GM12878 (cell line): ENCODE measurements at regions not wholly inside any gene's neighbourhood (a gene's known extent, or its start where the extent isn't known, plus 50 kb on each side); places are given as distances from the start of the nearest gene placed in this dataset.

ENCODE experiments used
- BHLHE40 ChIP-seq, 2 experiments: fragments of 450-650 bp in 1 of 2; IDR thresholded peaks; 2 replicates each; pipeline ENCODE4 v1.6.1; 2011 to 2017; ENCODE audit warnings: low read depth in 2 of 2, borderline replicate concordance in 1 of 2, improper control_type of control experiment in 1 of 2, low read length in 1 of 2, mild to moderate bottlenecking in 1 of 2
- CREB1 ChIP-seq: IDR thresholded peaks from 2 replicates; pipeline ENCODE4 v1.6.1; 2012; ENCODE audit warnings: low read depth, mild to moderate bottlenecking, inconsistent platforms
- CREM ChIP-seq: IDR thresholded peaks from 2 replicates; pipeline ENCODE4 v1.6.1; 2014; ENCODE audit warnings: antibody characterized with exemption, low read depth
- EZH2 ChIP-seq: IDR thresholded peaks from 2 replicates; pipeline ENCODE4 v1.6.1; 2012; ENCODE audit warnings: low read depth, mild to moderate bottlenecking, control low read depth, inconsistent platforms, low read length, borderline replicate concordance; ENCODE audit not compliant: control insufficient read depth
- GABPA ChIP-seq: IDR thresholded peaks from 2 replicates; pipeline ENCODE4 v1.6.1; 2014; ENCODE audit warnings: antibody characterized with exemption, low read depth, mild to moderate bottlenecking, inconsistent platforms
- LARP7 ChIP-seq: fragments of 450-650 bp; IDR thresholded peaks from 2 replicates; pipeline ENCODE4 v1.6.1; 2017; ENCODE audit warnings: mild to moderate bottlenecking
- ZNF207 ChIP-seq: fragments of 450-650 bp; IDR thresholded peaks from 2 replicates; pipeline ENCODE4 v1.6.1; 2014; ENCODE audit warnings: antibody characterized with exemption, mild to moderate bottlenecking, borderline replicate concordance
- ZNF274 ChIP-seq: IDR thresholded peaks from one replicate; pipeline ENCODE4 v1.8.0; 2011; ENCODE audit not compliant: insufficient read length, insufficient read depth
- TF ChIP-seq, protein P1 (sequence below): fragments of 450-650 bp; IDR thresholded peaks from 2 replicates; pipeline ENCODE4 v1.6.1; 2018; ENCODE audit warnings: mild to moderate bottlenecking, low read depth, moderate library complexity; ENCODE audit not compliant: partially characterized antibody
- TF ChIP-seq, protein P2 (sequence below): IDR thresholded peaks from 2 replicates; pipeline ENCODE4 v1.6.1; 2011; ENCODE audit warnings: low read depth, mild to moderate bottlenecking, low read length, moderate library complexity, borderline replicate concordance; ENCODE audit errors: extremely low read depth
- TF ChIP-seq, protein P3 (sequence below): IDR thresholded peaks from 2 replicates; pipeline ENCODE4 v1.6.1; 2012; ENCODE audit warnings: mild to moderate bottlenecking, low read depth, low read length
- TF ChIP-seq, protein P4 (sequence below): fragments of 450-650 bp; IDR thresholded peaks from 2 replicates; pipeline ENCODE4 v1.6.1; 2017; ENCODE audit warnings: mild to moderate bottlenecking

DNA sequence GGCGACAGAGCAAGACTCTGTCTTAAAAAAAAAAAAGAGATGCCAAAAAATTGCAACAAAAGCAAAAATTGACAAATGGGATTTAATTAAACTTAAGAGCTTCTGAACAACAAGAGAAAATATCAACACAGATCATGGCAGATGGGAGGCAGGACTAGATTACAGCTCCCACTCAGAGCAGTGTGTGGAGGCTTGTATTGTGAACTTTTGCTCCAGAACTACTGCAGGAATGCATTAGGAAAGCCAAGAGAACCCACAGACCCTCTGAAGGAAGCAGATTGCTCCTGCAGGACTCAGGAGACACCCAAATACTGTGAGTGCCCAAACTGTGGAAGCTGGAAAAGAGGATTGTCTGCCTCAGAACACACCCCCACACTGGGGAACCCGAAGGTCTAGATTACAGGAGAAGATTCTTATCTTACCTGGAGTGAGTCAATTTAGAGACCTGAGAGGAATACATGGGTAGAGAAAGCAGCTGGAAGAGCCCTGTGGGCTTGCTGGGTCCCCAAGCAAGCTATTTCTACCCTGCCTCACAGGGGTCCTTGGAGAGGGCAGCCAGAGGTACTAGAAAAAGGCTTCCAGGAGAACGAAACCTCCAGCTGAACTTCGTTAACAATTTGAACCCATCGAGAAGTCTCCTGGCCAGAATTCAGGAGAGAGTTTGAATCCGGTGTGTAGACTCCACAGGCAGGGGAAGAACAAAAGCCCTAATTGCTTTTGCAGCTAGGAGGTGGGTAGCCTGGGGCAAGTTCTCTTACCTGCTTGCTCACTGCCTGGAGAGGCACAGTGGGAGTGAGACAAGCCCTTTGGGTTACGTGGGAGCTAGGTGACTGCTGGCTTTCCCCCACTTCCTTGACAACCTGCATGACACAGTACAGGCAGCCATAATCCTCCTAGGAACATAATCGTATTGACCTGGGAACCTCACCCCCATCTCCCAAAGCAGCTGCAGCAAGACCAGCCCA lies 593.4 kb upstream of the RGMB start:
- TF ChIP-seq, protein P1, sequence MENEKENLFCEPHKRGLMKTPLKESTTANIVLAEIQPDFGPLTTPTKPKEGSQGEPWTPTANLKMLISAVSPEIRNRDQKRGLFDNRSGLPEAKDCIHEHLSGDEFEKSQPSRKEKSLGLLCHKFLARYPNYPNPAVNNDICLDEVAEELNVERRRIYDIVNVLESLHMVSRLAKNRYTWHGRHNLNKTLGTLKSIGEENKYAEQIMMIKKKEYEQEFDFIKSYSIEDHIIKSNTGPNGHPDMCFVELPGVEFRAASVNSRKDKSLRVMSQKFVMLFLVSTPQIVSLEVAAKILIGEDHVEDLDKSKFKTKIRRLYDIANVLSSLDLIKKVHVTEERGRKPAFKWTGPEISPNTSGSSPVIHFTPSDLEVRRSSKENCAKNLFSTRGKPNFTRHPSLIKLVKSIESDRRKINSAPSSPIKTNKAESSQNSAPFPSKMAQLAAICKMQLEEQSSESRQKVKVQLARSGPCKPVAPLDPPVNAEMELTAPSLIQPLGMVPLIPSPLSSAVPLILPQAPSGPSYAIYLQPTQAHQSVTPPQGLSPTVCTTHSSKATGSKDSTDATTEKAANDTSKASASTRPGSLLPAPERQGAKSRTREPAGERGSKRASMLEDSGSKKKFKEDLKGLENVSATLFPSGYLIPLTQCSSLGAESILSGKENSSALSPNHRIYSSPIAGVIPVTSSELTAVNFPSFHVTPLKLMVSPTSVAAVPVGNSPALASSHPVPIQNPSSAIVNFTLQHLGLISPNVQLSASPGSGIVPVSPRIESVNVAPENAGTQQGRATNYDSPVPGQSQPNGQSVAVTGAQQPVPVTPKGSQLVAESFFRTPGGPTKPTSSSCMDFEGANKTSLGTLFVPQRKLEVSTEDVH = no peak
- TF ChIP-seq, protein P2, sequence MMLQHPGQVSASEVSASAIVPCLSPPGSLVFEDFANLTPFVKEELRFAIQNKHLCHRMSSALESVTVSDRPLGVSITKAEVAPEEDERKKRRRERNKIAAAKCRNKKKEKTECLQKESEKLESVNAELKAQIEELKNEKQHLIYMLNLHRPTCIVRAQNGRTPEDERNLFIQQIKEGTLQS = no peak
- TF ChIP-seq GABPA (no peak), ZNF207 (no peak), EZH2 (no peak), CREB1 (no peak), BHLHE40 (IDR thresholded peaks at IDR 0.05; ENCODE audit: borderline replicate concordance in 1 of 2, low read depth in 2 of 2, low read length in 1 of 2) (no peak), ZNF274 (no peak), LARP7 (no peak), CREM (no peak)
- TF ChIP-seq, protein P3, sequence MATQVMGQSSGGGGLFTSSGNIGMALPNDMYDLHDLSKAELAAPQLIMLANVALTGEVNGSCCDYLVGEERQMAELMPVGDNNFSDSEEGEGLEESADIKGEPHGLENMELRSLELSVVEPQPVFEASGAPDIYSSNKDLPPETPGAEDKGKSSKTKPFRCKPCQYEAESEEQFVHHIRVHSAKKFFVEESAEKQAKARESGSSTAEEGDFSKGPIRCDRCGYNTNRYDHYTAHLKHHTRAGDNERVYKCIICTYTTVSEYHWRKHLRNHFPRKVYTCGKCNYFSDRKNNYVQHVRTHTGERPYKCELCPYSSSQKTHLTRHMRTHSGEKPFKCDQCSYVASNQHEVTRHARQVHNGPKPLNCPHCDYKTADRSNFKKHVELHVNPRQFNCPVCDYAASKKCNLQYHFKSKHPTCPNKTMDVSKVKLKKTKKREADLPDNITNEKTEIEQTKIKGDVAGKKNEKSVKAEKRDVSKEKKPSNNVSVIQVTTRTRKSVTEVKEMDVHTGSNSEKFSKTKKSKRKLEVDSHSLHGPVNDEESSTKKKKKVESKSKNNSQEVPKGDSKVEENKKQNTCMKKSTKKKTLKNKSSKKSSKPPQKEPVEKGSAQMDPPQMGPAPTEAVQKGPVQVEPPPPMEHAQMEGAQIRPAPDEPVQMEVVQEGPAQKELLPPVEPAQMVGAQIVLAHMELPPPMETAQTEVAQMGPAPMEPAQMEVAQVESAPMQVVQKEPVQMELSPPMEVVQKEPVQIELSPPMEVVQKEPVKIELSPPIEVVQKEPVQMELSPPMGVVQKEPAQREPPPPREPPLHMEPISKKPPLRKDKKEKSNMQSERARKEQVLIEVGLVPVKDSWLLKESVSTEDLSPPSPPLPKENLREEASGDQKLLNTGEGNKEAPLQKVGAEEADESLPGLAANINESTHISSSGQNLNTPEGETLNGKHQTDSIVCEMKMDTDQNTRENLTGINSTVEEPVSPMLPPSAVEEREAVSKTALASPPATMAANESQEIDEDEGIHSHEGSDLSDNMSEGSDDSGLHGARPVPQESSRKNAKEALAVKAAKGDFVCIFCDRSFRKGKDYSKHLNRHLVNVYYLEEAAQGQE = no peak
- TF ChIP-seq, protein P4, sequence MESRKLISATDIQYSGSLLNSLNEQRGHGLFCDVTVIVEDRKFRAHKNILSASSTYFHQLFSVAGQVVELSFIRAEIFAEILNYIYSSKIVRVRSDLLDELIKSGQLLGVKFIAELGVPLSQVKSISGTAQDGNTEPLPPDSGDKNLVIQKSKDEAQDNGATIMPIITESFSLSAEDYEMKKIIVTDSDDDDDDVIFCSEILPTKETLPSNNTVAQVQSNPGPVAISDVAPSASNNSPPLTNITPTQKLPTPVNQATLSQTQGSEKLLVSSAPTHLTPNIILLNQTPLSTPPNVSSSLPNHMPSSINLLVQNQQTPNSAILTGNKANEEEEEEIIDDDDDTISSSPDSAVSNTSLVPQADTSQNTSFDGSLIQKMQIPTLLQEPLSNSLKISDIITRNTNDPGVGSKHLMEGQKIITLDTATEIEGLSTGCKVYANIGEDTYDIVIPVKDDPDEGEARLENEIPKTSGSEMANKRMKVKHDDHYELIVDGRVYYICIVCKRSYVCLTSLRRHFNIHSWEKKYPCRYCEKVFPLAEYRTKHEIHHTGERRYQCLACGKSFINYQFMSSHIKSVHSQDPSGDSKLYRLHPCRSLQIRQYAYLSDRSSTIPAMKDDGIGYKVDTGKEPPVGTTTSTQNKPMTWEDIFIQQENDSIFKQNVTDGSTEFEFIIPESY = no peak
